DMS114 treated with DMSO at 0.1 percent for 48 hours (cell line): ENCODE measurements at regions not wholly inside any gene's neighbourhood (a gene's known extent, or its start where the extent isn't known, plus 50 kb on each side); places are given as distances from the start of the nearest gene placed in this dataset.
"Not testable (repeated sequence)": the region's sequence is repeated elsewhere in the genome, so short reads cannot be mapped to it uniquely, and the experiment has no call there.

Experiments used
- DNase-seq: peaks from one replicate; lab custom pipeline; 2025; ENCODE audit not compliant: unreplicated experiment; lab: John Stamatoyannopoulos, UW

DNA sequence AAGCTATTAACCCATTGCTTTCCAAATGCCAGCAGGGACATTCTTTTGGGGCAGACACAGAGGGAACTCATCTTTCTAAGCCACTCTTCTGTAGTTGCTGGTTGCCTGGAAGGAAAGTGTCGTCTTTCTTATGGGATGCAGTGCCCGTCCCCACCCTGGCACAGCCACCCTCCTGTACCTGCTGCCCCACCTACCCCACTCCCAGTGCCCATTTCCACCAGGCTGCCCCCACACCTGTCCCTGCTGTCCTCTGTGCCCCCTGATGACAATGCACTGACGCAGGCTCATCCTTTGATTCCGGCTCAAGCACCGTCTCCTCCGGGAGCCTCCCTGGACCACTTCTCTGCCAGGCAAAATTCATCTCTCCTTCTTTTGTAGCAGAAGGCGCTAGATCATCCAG lies 190.4 kb upstream of the CDH5 start:
- DNase-seq: no peak

DNA sequence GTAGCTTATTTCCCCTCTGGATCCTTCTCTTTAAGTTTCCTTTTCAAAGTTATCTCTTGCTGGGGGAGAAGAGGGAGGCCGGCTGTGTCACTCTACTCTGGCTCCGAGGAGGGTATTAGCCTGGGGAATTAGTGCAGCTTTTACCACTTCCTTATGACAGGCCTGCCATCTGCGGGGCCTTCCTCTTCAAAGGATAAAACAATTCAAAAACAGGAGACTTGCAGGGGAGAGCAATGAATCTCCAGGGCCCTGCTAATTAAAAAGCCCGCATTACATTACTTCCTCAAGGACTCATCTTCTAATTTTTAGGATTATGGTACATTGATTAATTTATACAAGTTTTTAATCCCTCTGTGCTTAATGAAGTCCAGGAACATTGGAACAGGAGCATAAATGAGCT lies 190.9 kb upstream of the CDH5 start:
- DNase-seq: no peak

DNA sequence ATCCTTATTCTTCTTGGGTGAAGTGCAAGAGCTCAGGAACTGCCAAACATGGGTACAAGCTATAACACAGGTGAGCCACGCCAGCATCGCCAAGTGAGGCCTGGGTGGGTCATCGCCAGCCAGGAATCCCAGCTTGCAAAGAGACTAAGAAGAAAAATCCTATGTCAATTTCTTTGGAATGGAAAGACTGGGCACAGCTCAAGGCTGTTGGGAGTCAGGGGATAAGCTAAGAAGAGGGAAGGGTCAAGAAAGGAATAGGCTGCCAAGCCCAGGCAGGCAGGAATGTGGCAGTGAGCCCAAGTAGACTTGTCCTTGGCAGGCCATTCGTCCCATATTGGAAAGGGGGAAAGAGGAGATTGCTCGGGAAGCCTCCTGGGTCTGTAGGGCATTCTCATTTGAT lies 191.4 kb upstream of the CDH5 start:
- DNase-seq: no peak

DNA sequence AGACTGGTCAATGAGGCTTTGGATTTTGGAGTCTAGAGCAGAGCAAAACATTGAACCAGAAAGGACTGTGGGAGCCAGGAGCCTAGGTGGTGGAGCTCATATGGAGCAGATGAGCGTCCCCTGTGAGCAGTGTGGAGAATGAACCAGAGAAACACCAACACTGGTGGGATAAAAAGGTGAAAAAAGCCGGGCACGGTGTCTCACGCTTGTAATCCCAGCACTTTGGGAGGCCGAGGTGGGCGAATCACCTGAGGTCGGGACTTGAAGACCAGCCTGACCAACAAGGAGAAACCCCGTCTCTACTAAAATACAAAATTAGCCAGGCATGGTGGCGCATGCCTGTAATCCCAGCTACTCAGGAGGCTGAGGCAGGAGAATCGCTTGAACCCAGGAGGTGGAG lies 192.7 kb upstream of the CDH5 start:
- DNase-seq: not testable (repeated sequence)

DNA sequence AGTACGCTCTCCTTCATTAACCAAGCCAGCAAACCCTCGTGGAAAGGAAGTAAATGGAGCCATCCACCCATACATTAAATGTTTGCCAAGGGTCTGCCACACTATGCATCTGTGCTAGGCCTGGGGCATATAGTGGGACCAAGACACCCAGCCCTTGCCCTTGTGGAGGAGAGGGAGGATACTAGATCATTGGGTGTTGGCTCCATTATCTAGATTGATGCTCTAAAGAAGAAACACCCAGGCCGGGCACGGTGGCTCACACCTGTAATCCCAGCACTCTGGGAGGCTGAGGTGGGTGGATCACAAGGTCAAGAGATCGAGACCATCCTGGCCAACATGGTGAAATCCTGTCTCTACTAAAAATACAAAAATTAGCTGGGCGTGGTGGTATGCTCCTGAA lies 193.3 kb upstream of the CDH5 start:
- not testable (repeated sequence) for DNase-seq

DNA sequence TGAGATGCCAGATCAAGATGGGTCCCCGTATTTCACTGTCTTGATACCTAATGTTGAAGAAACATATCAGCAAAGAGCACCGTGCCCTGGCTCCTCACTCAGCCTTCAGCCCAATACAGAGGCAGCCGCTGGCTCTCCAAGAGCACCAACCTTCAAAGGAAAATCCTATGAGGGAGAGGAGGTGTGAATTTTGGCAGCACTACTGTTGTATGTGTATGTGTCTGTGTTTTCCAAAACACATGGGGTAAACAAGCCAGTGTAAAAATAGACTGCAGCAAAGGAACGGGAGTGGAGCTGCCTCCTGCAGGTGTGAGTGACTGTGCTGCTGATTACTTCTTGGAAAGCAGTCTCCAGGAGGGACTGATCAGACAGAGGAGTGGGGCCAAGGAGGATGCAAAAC lies 194.0 kb upstream of the CDH5 start:
- DNase-seq: no peak

DNA sequence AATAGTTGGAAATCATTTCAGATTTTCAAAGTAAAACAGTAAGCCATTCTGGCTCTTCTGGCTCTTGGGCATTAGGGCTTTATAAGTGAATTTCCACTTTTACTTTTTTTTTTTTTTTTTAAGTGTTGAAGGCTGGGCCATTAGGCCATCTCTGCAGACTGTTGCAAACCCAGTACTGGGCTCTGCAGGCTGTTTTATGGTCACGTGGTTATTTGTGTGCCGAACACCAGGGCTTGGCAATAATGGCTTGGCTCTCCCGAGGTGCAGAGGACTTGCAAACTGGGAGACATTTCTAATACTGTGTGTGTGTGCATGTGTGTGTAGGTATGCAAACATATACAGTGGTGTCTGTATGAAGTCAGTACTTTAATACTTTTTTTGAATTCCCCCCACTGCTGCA lies 194.9 kb upstream of the CDH5 start:
- DNase-seq: no peak

DNA sequence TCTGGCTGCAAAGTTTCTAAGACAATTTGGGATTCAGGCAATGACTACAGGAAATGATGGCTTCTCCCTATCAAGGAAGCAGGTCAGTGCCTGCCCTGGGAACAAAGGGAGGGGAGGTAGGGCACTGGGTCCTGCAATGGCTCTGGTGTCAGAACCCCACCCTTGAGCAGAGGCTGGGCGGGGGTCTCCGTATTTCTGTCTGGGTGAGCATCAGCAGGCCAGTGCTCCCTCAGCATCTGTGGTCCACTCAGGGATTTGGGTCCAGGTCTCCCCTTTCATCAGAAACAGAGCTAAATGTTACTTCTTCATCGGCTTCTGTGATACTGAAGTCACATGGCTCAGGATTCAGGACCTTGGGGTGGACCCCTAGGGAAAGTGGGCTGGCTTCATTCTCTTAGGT lies 195.5 kb upstream of the CDH5 start:
- DNase-seq: no peak

DNA sequence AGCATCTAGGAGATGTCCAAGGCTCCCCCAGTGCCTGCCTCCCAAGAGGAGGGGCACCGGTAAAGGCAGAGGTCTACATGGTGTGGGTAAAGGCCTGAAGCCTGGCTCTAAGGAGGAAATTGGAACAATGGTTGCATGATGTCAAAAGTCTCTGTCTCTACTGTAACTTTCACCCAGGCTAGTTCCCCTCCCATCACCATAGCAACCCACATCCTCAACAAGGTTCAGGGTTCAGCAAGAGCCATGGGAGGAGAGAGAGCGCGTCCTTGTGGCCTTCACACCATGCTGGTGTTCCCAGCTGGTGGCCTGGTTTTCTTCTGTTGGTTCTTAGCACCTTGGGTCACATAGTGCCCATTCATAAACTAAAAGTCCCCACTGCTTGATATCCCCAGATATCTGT lies 196.7 kb upstream of the CDH5 start:
- no peak for DNase-seq

DNA sequence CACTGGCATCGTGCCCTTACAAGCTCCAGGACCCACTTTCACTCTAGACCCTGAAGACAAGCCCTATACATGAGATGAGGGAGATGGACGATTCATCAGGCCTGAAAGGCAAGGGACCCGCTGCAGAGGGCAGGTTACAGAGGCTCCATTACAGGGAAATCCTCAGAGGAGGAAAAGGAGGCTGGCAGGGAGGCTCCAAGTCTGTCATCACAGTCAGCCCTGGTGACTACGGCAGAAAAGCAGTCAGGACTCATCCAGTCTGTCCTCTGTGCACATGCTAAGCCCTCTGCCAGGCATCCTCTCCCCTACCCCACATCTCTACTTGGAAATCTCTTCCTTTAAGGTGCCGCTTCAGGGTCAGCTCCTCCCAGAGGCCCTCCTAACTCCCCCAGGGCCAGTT lies 197.7 kb upstream of the CDH5 start:
- DNase-seq: no peak

DNA sequence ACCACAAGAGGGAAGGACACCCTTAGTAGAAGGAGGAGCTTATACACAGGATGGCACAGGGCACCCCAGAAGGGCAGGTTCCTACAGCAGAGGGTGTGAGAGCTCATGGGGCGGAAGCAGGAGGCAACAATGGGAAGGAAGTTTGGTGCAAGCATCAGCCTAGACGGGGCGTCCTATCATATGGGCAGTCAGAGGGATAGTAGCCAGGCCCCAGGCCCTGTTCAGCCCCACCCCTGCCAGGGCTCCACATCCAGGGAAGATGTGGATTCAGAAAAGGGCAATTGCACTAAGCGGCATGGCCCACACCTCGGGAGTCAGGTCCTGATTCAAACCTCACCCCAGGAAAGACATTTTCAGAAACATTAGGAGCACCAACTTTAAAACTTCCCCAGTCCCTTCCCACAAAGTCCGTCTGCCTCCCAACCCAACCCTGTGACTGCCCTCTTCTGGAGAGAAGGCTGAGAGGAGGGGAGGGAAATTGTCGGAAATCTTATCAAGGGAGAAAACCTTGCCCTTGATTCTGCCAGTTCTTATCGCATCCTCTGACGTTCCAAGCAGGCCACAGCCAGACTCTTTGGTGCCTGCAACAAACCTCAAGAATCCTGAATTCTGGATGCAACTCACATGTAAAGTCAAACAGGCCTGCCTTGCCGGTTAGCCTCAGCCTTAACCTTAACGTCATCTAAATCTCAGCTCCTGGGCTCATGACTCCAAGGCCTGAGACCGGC lies 198.8 kb upstream of the CDH5 start:
- no peak for DNase-seq

DNA sequence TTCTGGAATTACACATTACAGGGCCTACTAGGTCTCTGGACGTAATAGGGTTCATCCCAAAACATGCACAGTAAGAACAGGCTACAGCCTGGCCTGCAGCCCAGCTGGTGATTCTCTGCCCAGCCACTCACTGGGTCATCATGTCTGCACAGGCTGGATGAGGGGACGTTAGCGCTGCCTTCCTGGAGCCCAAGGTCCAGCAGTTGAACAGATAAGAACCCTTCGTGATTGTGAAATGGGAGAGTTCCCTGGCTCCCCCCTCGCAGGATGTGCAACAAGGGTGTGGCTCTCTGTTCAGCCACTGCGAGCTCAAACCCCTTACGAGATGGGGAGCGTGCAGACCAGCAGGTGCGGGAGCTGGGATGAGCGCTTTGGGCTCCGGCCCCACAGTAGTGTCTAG lies 200.0 kb upstream of the CDH5 start:
- no peak for DNase-seq

DNA sequence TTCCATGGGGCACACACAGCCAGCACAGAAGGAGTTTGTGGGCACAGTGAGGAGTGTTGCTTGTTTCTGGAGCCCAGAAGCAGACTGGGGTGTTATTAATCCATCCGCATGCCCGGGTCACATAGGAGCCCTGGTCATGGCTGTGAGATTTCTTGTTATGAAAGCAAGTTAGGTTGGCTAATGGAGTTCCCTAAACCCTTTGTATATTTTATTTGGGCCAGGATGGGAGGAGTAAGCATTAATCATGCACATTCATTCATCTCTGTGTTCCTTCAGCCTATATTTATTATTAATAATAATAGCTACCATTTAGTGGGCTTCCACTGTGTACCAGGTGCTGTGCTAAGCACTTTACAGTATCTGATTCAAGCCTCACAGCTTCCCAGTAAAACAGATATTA lies 200.6 kb upstream of the CDH5 start:
- DNase-seq: no peak

DNA sequence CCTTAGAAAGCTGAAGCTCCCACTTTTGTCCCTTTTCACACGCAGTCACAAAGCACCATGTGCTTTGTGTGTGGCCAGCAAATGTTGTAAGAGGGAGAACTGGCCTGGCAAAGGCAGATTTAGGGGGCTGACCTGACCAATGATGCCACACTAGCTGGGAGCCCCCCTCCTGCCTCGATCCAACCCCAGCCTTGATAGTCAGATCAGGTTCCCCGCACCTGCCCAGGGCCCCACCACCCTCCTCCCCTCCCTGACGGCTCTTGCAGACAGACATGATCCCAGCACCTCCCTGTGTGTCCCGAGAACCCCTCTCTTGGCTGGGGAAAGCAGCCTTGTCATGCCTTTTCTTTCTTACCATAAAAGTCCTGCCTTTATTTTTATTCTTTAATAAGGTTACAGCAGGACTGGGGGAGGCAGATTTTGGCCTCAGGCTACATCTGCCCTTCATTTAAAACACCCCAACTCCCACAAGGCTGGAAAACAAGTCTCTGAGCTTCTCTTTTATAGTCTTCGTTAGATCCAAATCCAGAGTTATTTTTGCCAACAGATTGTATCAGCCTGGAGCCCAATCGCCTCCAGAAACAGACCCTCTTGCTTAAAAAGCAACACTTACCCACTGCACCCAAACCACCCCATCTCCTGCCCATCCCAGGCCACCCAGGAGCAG lies 201.8 kb upstream of the CDH5 start:
- no peak for DNase-seq

DNA sequence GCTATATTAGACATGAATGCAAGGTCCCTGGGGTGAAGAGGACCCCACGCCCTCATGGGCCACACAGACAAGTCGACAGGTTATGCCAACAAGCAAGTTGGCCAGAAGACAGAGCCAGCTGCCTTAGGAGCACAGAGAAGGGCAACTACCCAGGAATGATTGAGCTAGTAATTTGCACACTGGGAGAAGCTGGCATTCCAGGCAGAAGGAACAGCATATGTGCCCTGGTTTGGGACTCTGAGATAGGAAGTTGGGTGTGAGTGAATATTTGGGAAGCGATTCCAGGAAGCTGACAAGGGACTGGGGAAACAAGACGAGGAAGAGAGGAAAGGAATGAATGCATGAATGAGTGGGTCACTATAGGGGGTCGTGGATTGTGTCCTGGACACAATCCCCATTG lies 203.7 kb upstream of the CDH5 start:
- DNase-seq: no peak

DNA sequence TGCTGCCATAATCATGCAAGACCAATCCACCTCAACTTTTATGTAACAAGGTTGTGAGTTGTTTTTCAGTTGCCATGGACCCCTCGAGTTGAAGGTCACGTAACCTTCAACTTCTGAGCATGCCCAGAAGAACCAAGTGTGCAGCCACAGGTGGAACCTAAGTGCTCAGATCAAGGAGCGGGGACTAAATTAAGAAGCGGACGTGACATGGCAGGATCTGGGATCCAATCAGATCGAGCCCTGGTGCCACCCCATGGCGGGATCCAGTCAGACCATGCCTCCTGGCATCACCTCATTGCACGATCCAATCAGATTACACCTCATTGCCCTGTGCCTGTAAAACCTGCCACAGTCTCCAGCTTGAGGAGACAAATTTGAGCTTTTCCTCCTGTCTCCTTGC lies 204.5 kb upstream of the CDH5 start:
- DNase-seq: no peak

DNA sequence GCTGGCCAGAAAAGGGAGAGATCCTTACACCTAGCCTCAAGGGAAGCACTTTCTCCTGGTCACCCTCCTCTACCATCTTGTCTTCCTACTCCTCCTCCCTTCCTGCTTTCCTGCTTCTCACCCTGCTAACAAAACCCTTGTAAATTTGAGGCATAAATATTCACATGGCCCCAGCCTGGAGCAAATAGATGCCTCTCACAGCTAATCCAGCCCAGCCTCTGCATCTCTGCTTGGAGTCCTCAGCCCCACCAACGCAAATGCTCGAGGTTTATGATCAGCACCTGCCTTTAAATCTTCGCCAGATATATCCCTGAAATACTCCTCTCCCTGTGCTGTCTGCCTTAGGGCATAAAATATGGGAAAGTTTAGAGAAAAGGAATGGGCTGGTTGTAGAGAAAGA lies 205.2 kb upstream of the CDH5 start:
- DNase-seq: no peak

DNA sequence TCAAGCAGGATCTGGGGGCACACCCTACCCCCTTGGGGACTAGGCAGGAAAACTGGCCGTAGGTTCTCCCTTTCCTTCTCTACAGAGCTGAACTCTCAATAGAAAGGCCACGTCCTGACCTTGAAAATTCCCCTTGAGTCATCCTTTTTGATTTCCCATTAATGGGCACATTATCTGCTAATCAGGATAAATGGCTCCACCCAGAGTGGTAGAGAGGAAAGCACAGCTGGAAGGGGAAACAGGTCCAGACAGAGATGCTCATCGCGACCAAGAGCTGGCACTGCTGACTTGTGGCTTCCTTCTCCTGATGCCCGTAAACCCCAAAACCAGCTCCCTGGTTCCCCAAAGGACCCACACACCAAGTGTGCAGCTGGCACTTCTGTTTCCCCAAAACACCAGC lies 206.5 kb upstream of the CDH5 start:
- DNase-seq: no peak

DNA sequence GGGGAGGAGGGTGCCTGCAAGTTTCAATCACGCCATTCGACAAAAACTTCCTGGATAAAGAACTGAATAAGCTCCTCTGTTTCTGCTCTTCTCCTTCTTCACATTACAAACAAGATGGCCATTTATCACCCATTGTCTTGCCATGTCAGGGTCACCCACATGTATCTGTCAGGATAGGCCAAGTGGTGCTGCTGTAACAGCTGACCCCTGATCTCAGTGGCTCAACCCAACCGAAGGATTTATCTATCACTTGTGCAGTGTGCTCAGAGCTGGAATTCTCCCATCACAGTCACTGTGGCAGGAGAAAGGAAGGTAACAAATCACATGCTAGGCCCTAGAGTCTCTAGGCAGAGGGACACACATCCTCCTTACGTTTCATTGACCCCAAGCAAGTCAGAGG lies 210.0 kb upstream of the CDH5 start:
- no peak for DNase-seq

DNA sequence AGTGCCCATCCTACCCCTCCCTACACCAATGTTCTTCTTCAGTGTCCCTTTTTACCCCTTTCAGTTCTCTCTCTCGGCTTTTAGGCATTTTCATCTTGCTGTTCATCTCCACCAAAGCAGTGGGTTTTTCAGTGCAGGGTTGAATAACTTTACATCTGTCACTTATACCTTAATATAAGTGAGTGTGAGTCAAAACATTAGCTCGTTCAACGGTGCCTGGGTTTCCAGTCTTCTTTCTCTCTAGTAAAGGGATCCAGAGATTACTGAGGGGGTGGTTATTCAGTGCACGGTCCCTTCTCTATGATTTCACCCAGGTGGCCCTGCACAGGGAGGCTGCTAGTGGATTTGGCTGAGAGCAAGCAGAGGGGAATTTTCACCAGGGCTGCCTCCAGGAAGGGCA lies 210.6 kb upstream of the CDH5 start:
- no peak for DNase-seq

DNA sequence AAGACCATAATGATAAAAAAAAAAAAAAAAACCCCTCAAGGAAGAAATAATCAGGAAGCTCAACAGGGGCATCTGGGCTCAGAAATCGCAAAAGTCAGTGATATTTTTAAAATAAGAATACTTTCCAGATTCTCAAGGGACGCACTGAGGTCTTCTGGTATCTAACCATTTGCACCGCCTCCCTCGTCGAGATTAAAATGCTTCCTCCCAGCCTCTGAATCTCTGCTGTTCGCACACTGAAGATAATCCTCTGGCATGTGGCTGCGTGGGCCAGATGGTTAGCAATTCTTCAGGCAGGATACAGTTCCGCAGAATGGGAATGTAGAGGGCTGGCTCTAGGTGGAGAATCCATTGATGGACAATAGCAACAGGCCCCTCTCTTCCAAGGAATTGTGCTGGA lies 211.7 kb upstream of the CDH5 start:
- DNase-seq: no peak

DNA sequence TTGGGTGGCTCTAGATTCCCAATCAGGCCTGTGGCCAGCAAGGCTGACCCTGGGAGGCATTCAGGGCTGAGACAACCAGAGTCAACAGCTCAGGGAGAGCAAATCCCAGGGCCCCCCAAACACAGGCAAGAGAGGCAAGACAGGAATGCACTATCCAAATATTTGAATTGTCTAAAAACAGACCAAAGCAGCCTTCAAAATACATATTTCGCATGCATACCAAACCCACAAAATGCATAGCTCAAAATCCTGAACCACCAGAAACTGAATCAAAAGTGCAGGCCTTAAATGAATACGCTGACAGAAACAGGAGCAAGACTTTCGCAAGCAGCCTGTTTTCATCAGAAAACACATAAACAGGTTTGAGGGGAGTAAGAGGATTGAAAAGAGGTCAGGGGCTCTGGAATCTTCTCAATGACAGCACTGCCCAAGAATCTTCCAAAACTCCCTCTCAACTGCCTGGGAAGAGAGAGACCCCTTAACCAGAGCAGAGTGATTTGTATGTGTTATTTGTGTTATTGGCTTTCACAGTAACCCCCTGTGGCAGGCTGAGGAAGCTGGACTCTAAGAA lies 213.6 kb upstream of the CDH5 start:
- no peak for DNase-seq

DNA sequence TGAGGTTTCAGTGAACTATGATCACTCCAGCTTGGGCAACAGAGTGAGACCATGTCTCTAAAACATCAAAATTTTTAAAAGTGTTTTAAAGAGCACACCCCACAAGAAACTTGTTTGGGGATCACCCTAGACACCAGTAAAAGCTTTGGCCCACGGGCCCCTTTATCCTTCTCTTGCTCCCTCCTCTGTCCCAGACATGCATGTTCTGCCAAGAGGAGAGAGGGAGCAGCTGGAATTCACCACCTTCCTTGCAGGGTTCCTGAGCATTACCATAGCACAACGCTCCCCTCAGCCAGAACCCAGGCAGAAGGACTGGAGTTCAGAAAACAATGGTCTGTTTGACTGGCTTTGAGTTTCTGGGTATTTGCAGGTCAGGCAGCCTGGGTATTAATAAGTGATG lies 214.3 kb upstream of the CDH5 start:
- DNase-seq: no peak
